ENCODE measurements at regions not wholly inside any gene's neighbourhood (a gene's known extent, or its start where the extent isn't known, plus 50 kb on each side); places are given as distances from the start of the nearest gene placed in this dataset.

DNA sequence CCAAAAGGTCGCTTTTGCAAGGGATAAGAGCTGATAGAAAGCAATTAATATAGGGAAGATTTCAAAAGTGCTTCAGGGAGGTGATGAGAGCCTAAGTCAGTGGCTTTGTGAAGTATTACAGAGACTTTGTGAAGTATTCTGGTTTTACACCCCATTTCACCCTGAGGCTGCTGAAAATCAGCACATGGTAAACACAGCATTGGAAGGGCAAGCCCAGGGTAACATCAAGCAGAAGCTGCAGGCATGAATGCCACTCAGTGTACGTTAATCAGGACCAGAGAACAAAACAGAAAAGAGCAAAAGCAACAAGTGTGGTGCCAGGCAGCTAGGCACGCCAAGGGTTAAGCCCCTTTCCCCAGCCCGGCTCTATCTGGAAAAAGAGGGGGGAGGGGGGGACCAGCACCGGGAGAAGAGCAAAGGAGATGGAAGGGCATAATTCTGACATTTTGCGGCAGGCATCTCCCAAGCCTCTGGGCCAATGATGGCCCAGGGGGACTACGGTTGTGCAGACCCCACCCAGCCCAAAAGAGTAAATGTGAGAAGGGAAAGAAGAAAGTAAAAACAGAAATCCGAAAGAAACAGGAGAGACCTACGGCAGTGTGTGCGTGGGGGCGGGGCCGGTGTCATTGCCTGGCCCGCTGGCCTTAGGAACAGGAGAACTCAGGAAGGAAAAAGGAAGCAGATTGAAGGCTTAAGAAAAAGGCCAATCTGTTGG lies 58.9 kb downstream of the DHRS2 start:
- Histone ChIP-seq H3K27me3 (no peaks in the 10 kb centered on the region), H3K4me1 (ENCODE audit: insufficient read depth) (peaks cover 24% of the 10 kb centered on the region), H3K9me3 (ENCODE audit: low read depth) (no peaks in the 10 kb centered on the region), H4K20me1 (ENCODE audit: insufficient read depth, poor library complexity, severe bottlenecking) (no peaks in the 10 kb centered on the region), H3K27ac (peak overlapping the region; percentile 65), H3K36me3 (replicated peaks; ENCODE audit: insufficient read depth, low read depth) (no peaks in the 10 kb centered on the region), H3K79me2 (no peaks in the 10 kb centered on the region), H3K4me2 (peak overlapping the region; percentile 71), H3K9me2 (replicated peaks; ENCODE audit: insufficient read depth) (no peaks in the 10 kb centered on the region), H2AFZ (peak overlapping the region; percentile 39), H3K4me3 (no peak overlapping the region)
- peak; percentile 23 for DNase-seq (ENCODE audit: low spot score)
- WGBS (ENCODE audit: low lambda C conversion rate, missing lambda C conversion rate), result 29% methylated on average over 13 of the region's 13 CpGs
- TF ChIP-seq CTCF (IDR thresholded peaks at IDR 0.05; ENCODE audit: poor library complexity) (no peak), EZH2 (IDR thresholded peaks at IDR 0.05; ENCODE audit: borderline replicate concordance) (no peak), EZH2phosphoT487 (IDR thresholded peaks at IDR 0.05; ENCODE audit: low read depth, severe bottlenecking, unreplicated experiment) (no peak)

DNA sequence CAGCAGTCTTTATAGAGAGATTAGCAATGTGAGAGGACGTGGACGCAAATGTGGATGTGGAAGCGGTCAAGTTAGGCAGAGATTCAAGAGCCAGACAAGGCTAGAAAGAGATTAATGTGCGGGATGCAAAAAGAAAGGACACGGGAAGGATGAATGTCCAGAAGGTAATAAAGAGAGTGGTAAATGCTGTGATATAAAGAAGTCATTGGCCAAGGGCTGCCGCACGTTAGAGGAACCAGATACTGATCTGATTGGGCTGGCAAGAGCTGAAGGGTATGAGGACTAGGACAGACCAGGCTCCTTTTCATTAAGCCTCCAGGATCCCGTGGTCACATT lies 59.5 kb downstream of the DHRS2 start:
- peak overlapping the region; percentile 65 for H3K27ac ChIP-seq
- no peaks in the 10 kb centered on the region for H4K20me1 ChIP-seq (ENCODE audit: insufficient read depth, poor library complexity, severe bottlenecking)
- no peak for DNase-seq (ENCODE audit: low spot score)
- WGBS (ENCODE audit: low lambda C conversion rate, missing lambda C conversion rate), result 39% methylated on average over 8 of the region's 8 CpGs
- peak overlapping the region; percentile 71 for H3K4me2 ChIP-seq
- H3K79me2 ChIP-seq, result no peaks in the 10 kb centered on the region
- peak overlapping the region; percentile 20 for H2AFZ ChIP-seq
- no peaks in the 10 kb centered on the region for H3K9me3 ChIP-seq (ENCODE audit: low read depth)
- H3K4me1 ChIP-seq (ENCODE audit: insufficient read depth), result peaks cover 24% of the 10 kb centered on the region
- no peaks in the 10 kb centered on the region for H3K9me2 ChIP-seq (replicated peaks; ENCODE audit: insufficient read depth)
- H3K4me3 ChIP-seq, result no peak overlapping the region
- H3K27me3 ChIP-seq, result no peaks in the 10 kb centered on the region
- H3K36me3 ChIP-seq (replicated peaks; ENCODE audit: insufficient read depth, low read depth), result no peaks in the 10 kb centered on the region
- TF ChIP-seq EZH2 (IDR thresholded peaks at IDR 0.05; ENCODE audit: borderline replicate concordance) (no peak), CTCF (IDR thresholded peaks at IDR 0.05; ENCODE audit: poor library complexity) (no peak), EZH2phosphoT487 (IDR thresholded peaks at IDR 0.05; ENCODE audit: low read depth, severe bottlenecking, unreplicated experiment) (no peak)

DNA sequence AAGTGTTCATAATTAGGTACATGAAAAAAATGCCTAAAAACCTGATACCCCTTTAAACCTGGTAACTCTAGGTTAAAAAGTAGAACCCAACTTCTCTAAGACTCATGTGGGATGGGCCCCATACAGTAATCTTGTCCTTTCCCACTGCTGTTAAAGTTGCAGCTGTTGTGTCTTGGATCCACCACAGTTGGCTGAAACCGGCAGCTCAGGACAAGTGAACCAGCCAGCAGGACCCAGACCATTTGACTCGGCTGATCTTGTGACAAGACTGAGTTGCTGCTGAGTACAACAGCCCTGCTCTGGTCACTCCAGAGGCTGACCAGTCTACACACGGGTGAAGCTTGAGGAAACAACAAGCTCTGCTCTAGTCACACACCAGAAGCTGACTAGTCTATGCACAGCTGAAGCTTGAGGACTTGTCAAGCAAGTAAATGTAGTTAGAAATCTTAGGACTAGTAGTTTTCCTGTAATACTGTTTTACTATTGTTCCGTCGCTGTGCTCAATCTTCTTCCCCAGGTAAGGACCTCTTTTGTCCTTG lies 60.6 kb downstream of the DHRS2 start:
- Histone ChIP-seq H3K36me3 (replicated peaks; ENCODE audit: insufficient read depth, low read depth) (no peaks in the 10 kb centered on the region), H3K9me2 (replicated peaks; ENCODE audit: insufficient read depth) (no peaks in the 10 kb centered on the region), H4K20me1 (ENCODE audit: insufficient read depth, poor library complexity, severe bottlenecking) (no peaks in the 10 kb centered on the region), H3K4me3 (no peak overlapping the region), H3K27ac (no peak overlapping the region), H3K4me2 (no peak overlapping the region), H3K27me3 (no peaks in the 10 kb centered on the region), H3K4me1 (ENCODE audit: insufficient read depth) (peaks cover 24% of the 10 kb centered on the region), H3K79me2 (no peaks in the 10 kb centered on the region), H3K9me3 (ENCODE audit: low read depth) (no peaks in the 10 kb centered on the region), H2AFZ (no peak overlapping the region)
- WGBS (ENCODE audit: low lambda C conversion rate, missing lambda C conversion rate), result 86% methylated on average over 5 of the region's 5 CpGs
- no peak for DNase-seq (ENCODE audit: low spot score)
- TF ChIP-seq CTCF (IDR thresholded peaks at IDR 0.05; ENCODE audit: poor library complexity) (no peak), EZH2 (IDR thresholded peaks at IDR 0.05; ENCODE audit: borderline replicate concordance) (no peak), EZH2phosphoT487 (IDR thresholded peaks at IDR 0.05; ENCODE audit: low read depth, severe bottlenecking, unreplicated experiment) (no peak)
